PFSK-1 (cell line): ENCODE measurements at regions not wholly inside any gene's neighbourhood (a gene's known extent, or its start where the extent isn't known, plus 50 kb on each side); places are given as distances from the start of the nearest gene placed in this dataset.

Experiments used
- FOXP2 ChIP-seq: optimal IDR thresholded peaks from 2 replicates; pipeline ENCODE3; 2011; ENCODE audit warnings: borderline replicate concordance, control low read depth, inconsistent platforms; ENCODE audit not compliant: insufficient read depth; ENCODE audit errors: extremely low read length, extremely low read depth
- POLR2AphosphoS5 ChIP-seq: IDR thresholded peaks from 2 replicates; pipeline ENCODE4 v1.6.1; 2012; ENCODE audit warnings: low read depth, mild to moderate bottlenecking, control low read depth, low read length, moderate library complexity
- SIN3A ChIP-seq: IDR thresholded peaks from 2 replicates; pipeline ENCODE4 v1.6.1; 2012; ENCODE audit warnings: mild to moderate bottlenecking, low read length, moderate library complexity, borderline replicate concordance; ENCODE audit not compliant: insufficient read depth
- TAF1 ChIP-seq: IDR thresholded peaks from 2 replicates; pipeline ENCODE4 v1.6.1; 2012; ENCODE audit warnings: low read length, control low read depth, borderline replicate concordance; ENCODE audit not compliant: insufficient read depth
- TF ChIP-seq, protein P1 (sequence below), 2 experiments: IDR thresholded peaks; 2 replicates each; pipeline versions ENCODE4 v1.6.1 to v1.8.0; 2011 to 2012; ENCODE audit warnings: low read depth in 2 of 2, low read length in 2 of 2, control low read depth in 1 of 2, inconsistent platforms in 1 of 2, mild to moderate bottlenecking in 1 of 2, moderate library complexity in 1 of 2; ENCODE audit not compliant: insufficient read depth in 1 of 2

GRCh38 chr11:79822766-79823165 is 381.9 kb upstream of the TENM4 start:
- TF ChIP-seq SIN3A (no peak), FOXP2 (no peak), POLR2AphosphoS5 (no peak), TAF1 (no peak)
- TF ChIP-seq, protein P1, sequence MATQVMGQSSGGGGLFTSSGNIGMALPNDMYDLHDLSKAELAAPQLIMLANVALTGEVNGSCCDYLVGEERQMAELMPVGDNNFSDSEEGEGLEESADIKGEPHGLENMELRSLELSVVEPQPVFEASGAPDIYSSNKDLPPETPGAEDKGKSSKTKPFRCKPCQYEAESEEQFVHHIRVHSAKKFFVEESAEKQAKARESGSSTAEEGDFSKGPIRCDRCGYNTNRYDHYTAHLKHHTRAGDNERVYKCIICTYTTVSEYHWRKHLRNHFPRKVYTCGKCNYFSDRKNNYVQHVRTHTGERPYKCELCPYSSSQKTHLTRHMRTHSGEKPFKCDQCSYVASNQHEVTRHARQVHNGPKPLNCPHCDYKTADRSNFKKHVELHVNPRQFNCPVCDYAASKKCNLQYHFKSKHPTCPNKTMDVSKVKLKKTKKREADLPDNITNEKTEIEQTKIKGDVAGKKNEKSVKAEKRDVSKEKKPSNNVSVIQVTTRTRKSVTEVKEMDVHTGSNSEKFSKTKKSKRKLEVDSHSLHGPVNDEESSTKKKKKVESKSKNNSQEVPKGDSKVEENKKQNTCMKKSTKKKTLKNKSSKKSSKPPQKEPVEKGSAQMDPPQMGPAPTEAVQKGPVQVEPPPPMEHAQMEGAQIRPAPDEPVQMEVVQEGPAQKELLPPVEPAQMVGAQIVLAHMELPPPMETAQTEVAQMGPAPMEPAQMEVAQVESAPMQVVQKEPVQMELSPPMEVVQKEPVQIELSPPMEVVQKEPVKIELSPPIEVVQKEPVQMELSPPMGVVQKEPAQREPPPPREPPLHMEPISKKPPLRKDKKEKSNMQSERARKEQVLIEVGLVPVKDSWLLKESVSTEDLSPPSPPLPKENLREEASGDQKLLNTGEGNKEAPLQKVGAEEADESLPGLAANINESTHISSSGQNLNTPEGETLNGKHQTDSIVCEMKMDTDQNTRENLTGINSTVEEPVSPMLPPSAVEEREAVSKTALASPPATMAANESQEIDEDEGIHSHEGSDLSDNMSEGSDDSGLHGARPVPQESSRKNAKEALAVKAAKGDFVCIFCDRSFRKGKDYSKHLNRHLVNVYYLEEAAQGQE (IDR thresholded peaks at IDR 0.05; ENCODE audit: insufficient read depth in 1 of 2, low read depth in 2 of 2, low read length in 2 of 2), result no peak

DNA sequence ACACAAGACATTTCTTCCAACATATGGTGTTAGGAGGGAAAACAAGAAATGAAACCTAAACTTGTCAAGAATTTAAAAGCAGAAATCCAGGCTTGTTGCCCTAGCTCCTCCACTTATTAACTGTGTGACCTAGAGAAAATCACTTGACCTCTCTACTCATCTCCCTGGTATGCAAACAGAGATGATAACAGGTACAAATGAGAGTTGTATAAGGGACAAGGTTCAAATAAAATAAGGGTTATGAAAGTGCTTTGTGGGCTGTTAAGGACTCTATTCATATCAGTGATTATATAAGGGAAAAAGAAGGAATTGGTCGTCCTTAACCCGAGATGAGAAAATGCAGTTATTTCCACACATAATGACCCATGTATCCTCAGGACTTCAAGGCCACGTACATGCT is 372.7 kb upstream of the TENM4 start:
- TF ChIP-seq FOXP2 (no peak), SIN3A (no peak), POLR2AphosphoS5 (no peak), TAF1 (no peak)
- TF ChIP-seq, protein P1 (IDR thresholded peaks at IDR 0.05; ENCODE audit: insufficient read depth in 1 of 2, low read depth in 2 of 2, low read length in 2 of 2), result no peak

DNA sequence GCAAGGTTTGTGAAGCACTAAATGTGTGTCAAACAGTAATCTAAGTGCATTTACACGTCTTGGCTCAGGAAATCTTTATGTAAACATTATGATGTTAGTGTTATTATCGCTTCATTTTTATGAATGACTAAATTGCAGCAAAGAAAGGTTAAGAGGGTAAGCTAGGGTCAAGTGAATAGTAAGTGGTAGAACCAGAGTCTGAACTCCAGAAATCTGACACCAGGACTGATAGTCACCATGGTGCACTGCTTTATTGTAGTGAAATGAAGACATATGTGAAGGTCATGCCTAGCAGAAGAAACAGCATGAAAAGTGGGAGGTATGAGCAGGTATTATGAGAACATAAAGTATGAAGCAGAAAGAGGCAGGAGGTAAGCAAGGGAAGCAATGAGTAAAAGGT is 368.7 kb upstream of the TENM4 start:
- TF ChIP-seq SIN3A (no peak), TAF1 (no peak), POLR2AphosphoS5 (no peak), FOXP2 (no peak)
- TF ChIP-seq, protein P1 (IDR thresholded peaks at IDR 0.05; ENCODE audit: insufficient read depth in 1 of 2, low read depth in 2 of 2, low read length in 2 of 2), result no peak

DNA sequence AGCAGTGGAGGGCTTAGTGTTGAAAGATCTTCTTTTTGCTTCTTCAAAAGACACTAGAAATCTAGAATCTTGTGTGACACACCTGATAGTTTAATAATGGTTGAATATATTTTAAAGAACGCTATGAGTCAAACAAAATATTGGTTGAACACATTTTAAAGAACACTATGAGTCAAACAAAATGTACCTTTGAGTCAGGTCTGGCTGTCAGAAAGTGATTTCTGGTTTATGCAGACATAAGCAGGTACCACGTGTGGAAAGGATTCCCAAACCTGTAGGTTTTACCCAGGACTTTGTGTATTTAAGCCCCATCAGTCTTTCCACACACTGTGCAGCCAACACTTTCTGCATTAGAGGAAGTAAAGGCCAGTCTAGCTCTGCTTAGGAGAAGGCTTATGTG is 366.7 kb upstream of the TENM4 start:
- TF ChIP-seq FOXP2 (no peak), POLR2AphosphoS5 (no peak), TAF1 (no peak), SIN3A (no peak)
- TF ChIP-seq, protein P1 (IDR thresholded peaks at IDR 0.05; ENCODE audit: insufficient read depth in 1 of 2, low read depth in 2 of 2, low read length in 2 of 2), result no peak

- TF ChIP-seq FOXP2 (no peak), SIN3A (no peak), TAF1 (no peak)
- TF ChIP-seq, protein P1 (IDR thresholded peaks at IDR 0.05; ENCODE audit: insufficient read depth in 1 of 2, low read depth in 2 of 2, low read length in 2 of 2), result no peak
These were observed 355.9 kb upstream of the TENM4 start for GRCh38 chr11:79796704-79797103.
